ENCODE measurements at regions not wholly inside any gene's neighbourhood (a gene's known extent, or its start where the extent isn't known, plus 50 kb on each side); places are given as distances from the start of the nearest gene placed in this dataset.
"Not testable (repeated sequence)": the region's sequence is repeated elsewhere in the genome, so short reads cannot be mapped to it uniquely, and the experiment has no call there.

GRCh38 chr10:23945845-23946244 lies 263.1 kb upstream of the KIAA1217 start:
- no peak for DNase-seq (ENCODE audit: extremely low read depth in 1 of 2, low read depth in 1 of 2)

DNA sequence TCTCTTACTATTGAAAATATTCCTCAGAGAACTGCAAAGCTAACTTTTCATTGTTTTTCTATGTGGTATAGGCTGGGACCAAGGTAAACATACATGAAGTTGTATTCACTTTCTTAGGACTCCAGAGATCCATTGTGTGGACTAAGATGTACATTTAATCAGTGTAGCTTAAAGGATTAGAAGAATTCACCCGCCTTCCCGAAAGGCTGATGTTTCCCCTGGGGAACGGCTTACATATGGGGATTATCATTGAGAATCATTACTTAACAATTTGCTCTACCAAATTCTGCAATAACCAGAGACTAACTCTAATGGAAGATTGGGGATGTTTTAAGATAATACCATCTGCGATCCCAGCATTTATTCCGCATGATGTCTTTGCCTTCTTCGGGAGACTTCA lies 257.1 kb upstream of the KIAA1217 start:
- no peak for DNase-seq (ENCODE audit: extremely low read depth in 1 of 2, low read depth in 1 of 2)

GRCh38 chr10:23955456-23956225 lies 253.3 kb upstream of the KIAA1217 start:
- DNase-seq (ENCODE audit: extremely low read depth in 1 of 2, low read depth in 1 of 2): no peak

DNA sequence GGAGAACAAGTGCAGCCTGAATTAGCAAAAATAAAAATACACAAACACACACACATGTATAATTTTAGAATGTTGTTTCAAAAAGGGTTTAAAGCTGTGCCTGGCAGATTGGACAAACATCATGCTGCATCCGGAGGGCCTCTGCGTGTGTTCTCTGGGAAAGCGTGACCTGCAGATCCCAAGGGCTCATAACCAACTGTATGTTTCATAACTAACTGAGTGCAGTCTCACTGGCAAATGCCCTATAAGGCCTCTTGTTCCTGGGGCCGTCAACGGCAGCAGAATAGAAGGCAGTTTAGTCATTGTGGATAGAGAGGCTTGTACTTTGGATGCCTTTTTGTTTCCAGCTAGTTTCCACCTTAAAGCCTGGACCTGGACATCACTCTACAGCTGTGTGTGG lies 243.8 kb upstream of the KIAA1217 start:
- no peak for DNase-seq (ENCODE audit: extremely low read depth in 1 of 2, low read depth in 1 of 2)

DNA sequence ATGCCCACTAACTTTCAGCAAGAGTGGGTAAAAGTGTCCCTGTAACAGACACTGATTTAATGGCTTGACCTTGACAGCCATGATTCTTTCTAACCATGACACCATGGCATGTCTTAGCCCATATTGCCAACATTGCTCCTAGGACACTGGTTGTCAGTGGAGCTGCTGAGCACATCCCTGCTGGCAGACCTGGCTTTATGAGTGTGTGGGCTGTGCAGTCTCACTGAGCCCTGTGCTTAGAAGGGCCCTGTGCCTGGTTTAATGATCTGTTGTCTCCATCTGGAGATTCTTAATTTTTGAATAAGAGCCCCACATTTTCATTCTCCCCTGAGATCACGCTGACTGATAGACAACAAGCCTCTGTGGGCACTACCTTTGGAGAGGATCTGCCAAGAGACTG lies 243.1 kb upstream of the KIAA1217 start:
- no peak for DNase-seq (ENCODE audit: extremely low read depth in 1 of 2, low read depth in 1 of 2)

DNA sequence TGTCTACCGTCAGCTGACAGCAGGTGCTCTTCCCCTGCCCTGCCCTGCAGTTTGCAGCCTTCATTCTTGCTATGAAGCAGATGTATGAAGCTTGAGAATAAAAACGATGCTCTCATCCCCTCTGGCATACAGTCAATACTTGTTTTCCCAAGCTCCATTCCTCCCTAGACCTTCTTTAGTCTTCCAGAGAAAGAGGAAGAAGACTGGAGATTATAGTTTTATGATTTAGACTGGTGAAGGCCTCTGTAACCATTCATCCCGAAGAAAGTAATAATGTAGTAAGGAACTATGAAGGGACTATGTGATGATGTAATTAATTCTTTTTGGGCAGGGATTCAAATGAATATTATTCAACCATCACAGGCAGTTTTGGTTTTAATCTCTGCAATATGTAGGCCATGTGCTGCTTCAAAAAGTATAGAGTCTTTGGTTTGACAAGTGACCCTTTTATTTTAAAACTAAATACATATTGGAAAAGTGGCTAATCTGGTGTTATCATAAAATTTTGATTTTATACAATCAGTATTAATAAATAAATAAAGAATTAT lies 242.4 kb upstream of the KIAA1217 start:
- no peak for DNase-seq (ENCODE audit: extremely low read depth in 1 of 2, low read depth in 1 of 2)

- DNase-seq (ENCODE audit: extremely low read depth in 1 of 2, low read depth in 1 of 2): no peak
These were observed 240.6 kb upstream of the KIAA1217 start for GRCh38 chr10:23968301-23968700.

- no peak for DNase-seq (ENCODE audit: extremely low read depth in 1 of 2, low read depth in 1 of 2)
These were observed 234.1 kb upstream of the KIAA1217 start for GRCh38 chr10:23974746-23975272.

DNA sequence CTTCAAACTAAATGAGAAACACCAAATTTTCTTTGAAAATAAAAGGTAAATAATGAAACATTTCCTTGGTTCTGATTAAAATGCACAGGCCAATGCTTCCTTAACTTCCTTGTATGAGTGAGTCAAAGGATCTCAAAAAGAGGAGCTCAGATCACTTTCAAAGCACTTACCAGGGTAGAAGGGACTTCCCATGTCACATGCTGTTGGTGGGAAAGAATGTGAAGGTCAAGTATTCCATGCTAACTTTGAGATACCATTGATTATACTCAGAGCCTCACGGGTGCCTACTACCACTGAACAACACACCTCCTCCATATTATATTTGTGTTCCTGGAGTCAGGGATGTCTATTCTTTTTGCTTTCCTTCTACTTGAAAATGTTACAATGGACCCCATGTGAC lies 233.5 kb upstream of the KIAA1217 start:
- no peak for DNase-seq (ENCODE audit: extremely low read depth in 1 of 2, low read depth in 1 of 2)

DNA sequence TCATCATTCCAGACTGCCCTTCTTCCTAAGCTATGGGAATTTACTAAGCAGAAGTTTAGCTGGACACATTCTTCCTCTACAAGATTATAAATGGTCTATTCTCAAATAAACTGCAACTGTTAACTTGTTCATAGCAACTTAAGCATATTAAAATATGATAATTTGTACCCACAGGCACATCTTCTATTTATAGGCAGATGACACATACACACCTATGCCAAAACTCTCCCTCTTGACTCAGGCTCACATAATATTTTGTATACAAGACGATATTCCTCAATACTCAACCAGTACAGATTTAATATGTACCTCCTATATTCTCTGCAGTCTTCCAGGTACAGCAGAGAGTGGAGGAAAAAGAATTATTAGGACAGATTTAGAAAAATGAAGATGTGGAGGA lies 232.7 kb upstream of the KIAA1217 start:
- no peak for DNase-seq (ENCODE audit: extremely low read depth in 1 of 2, low read depth in 1 of 2)

GRCh38 chr10:23978317-23978716 lies 230.6 kb upstream of the KIAA1217 start:
- no peak for DNase-seq (ENCODE audit: extremely low read depth in 1 of 2, low read depth in 1 of 2)

DNA sequence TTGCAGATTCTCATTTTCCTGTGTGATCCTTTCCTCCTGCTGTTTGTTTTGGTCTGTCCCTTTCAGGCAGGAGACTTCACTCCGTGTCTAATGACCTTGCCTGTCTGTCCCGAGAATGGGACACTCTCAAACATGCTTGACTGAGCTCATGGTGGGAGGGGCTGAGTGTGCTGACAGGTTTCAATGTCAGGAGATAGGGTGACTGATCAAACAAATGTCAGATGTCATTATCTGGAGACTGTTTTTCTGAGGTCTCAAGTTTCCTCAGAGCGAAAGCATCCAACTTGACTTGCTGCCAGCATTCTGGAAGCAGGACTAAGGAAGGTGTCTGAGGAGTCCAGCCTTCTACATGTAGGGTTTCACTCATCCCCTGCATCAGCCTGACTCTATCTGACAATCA lies 228.8 kb upstream of the KIAA1217 start:
- no peak for DNase-seq (ENCODE audit: extremely low read depth in 1 of 2, low read depth in 1 of 2)

- DNase-seq (ENCODE audit: extremely low read depth in 1 of 2, low read depth in 1 of 2): no peak
These were observed 227.2 kb upstream of the KIAA1217 start for GRCh38 chr10:23981520-23982309.

- not testable (repeated sequence) for DNase-seq (ENCODE audit: extremely low read depth in 1 of 2, low read depth in 1 of 2)
These were observed 224.5 kb upstream of the KIAA1217 start for GRCh38 chr10:23984405-23984804.

GRCh38 chr10:23988006-23988405 lies 220.9 kb upstream of the KIAA1217 start:
- no peak for DNase-seq (ENCODE audit: extremely low read depth in 1 of 2, low read depth in 1 of 2)

DNA sequence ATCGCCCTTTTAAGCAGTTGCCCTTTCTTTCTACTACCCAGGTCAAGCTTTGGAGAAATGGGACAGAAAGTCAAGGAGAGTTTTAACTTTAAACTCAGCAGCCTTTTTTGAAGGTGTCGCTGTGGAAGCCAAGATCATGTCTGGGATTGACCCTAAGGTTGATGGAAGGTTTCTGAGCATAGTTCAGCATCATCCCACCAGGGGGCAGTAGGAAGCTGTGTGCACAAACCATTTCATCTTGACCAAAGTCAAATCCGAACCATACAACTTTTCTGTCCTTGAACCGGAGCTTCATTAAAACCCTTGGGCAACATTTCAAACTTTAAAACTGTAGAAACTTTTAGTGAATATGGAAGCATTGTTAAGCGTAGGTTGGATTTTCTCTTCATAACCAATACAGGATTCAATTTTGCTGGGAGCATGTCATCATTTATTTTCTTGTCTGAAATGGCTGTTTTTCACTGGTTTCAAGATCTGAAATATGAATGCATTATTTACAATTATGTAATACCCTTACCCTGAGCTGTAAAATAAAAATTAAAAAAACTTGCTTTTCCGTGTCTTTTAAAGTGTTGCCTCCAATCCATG lies 214.4 kb upstream of the KIAA1217 start:
- DNase-seq (ENCODE audit: extremely low read depth in 1 of 2, low read depth in 1 of 2): no peak

GRCh38 chr10:23999445-23999844 lies 209.5 kb upstream of the KIAA1217 start:
- DNase-seq (ENCODE audit: extremely low read depth in 1 of 2, low read depth in 1 of 2): no peak

GRCh38 chr10:24000271-24000813 lies 208.6 kb upstream of the KIAA1217 start:
- DNase-seq (ENCODE audit: extremely low read depth in 1 of 2, low read depth in 1 of 2): no peak

- no peak for DNase-seq (ENCODE audit: extremely low read depth in 1 of 2, low read depth in 1 of 2)
These were observed 202.2 kb upstream of the KIAA1217 start for GRCh38 chr10:24006741-24007140.

DNA sequence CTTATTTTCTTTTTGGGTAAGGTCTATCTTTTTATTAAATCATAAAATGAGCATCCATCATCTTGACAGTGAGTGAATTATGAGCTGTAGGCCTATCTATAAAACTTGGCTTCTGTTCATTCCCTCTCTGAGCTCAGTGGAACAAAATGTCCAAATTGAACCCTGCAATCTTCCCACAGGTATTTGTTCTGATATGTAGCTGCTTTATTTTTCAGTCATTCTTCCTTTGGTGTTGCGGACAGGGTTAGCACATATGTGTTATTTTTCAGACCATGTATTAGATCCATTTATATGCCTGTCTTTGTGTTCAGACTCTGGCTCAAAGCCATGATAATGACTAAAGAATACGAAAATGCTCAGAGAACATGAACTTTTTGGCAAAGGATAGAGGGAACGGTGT lies 201.6 kb upstream of the KIAA1217 start:
- no peak for DNase-seq (ENCODE audit: extremely low read depth in 1 of 2, low read depth in 1 of 2)
